NCI-H187 (cell line): ENCODE measurements at regions not wholly inside any gene's neighbourhood (a gene's known extent, or its start where the extent isn't known, plus 50 kb on each side); places are given as distances from the start of the nearest gene placed in this dataset.

Experiments used
- DNase-seq, 2 experiments: peaks; one replicate each; lab custom pipeline; 2025; lab: John Stamatoyannopoulos, UW

GRCh38 chr20:22315073-22315472 is 269.3 kb downstream of the FOXA2 start:
- DNase-seq = no peak

GRCh38 chr20:22312744-22313346 is 271.5 kb downstream of the FOXA2 start:
- no peak for DNase-seq

GRCh38 chr20:22308934-22309333 is 275.4 kb downstream of the FOXA2 start:
- DNase-seq = no peak

GRCh38 chr20:22307409-22307808 is 277.0 kb downstream of the FOXA2 start:
- no peak for DNase-seq

GRCh38 chr20:22305381-22305780 is 279.0 kb downstream of the FOXA2 start:
- DNase-seq = no peak

- DNase-seq = no peak
These were observed 280.8 kb downstream of the FOXA2 start for GRCh38 chr20:22303523-22303922.

GRCh38 chr20:22302039-22302438 is 282.3 kb downstream of the FOXA2 start:
- DNase-seq = no peak

- DNase-seq = no peak
These were observed 290.5 kb downstream of the FOXA2 start for GRCh38 chr20:22293886-22294285.

- DNase-seq = no peak
These were observed 294.9 kb downstream of the FOXA2 start for GRCh38 chr20:22289442-22289841.

GRCh38 chr20:22288957-22289356 is 295.4 kb downstream of the FOXA2 start:
- DNase-seq = no peak

GRCh38 chr20:22288156-22288555 is 296.2 kb downstream of the FOXA2 start:
- no peak for DNase-seq

GRCh38 chr20:22285555-22285954 is 298.8 kb downstream of the FOXA2 start:
- no peak for DNase-seq

GRCh38 chr20:22282696-22283095 is 301.7 kb downstream of the FOXA2 start:
- DNase-seq = no peak

- no peak for DNase-seq
These were observed 310.0 kb downstream of the FOXA2 start for GRCh38 chr20:22274330-22274729.

- DNase-seq = no peak
These were observed 315.7 kb downstream of the FOXA2 start for GRCh38 chr20:22268675-22269074.

- no peak for DNase-seq
These were observed 319.5 kb downstream of the FOXA2 start for GRCh38 chr20:22264917-22265316.

- no peak for DNase-seq
These were observed 323.9 kb downstream of the FOXA2 start for GRCh38 chr20:22260506-22260905.

GRCh38 chr20:22257912-22258311 is 326.5 kb downstream of the FOXA2 start:
- no peak for DNase-seq

GRCh38 chr20:22248051-22248667 is 336.2 kb downstream of the FOXA2 start:
- no peak for DNase-seq

GRCh38 chr20:22245139-22245538 is 339.2 kb downstream of the FOXA2 start:
- no peak for DNase-seq

GRCh38 chr20:22243067-22243466 is 341.3 kb downstream of the FOXA2 start:
- no peak for DNase-seq

- no peak for DNase-seq
These were observed 342.8 kb downstream of the FOXA2 start for GRCh38 chr20:22241609-22242008.

GRCh38 chr20:22232923-22233322 is 351.4 kb downstream of the FOXA2 start:
- no peak for DNase-seq

GRCh38 chr20:22232473-22232872 is 351.9 kb downstream of the FOXA2 start:
- DNase-seq = no peak
